Right lobe of liver (tissue), 4 donors: ENCODE measurements at regions not wholly inside any gene's neighbourhood (a gene's known extent, or its start where the extent isn't known, plus 50 kb on each side); places are given as distances from the start of the nearest gene placed in this dataset.

Source experiments
- CTCF ChIP-seq, 4 donors: fragments of 200-600 bp in 3 of 4; fragments of 450-650 bp in 1 of 4; IDR thresholded peaks; one replicate each; pipeline versions ENCODE4 v1.5.1 to v1.8.0; 2016 to 2022; ENCODE audit warnings: antibody characterized with exemption in 4 of 4, mild to moderate bottlenecking in 2 of 4
- POLR2A ChIP-seq: fragments of 450-650 bp; IDR thresholded peaks from one replicate; pipeline ENCODE4 v1.6.1; 2017; ENCODE audit warnings: antibody characterized with exemption, mild to moderate bottlenecking
- donor health status: DM: no; HTN: no; CAD: no.
- donor health status: DM: no; HTN: no; CAD: no.
- donor health status: DM: no; HTN: yes; CAD: no.

- TF ChIP-seq POLR2A (no peak), CTCF (IDR thresholded peaks at IDR 0.05) (no peak)
These were observed 107.5 kb downstream of the EOMES start for GRCh38 chr3:27614592-27614991.
